ENCODE measurements at regions not wholly inside any gene's neighbourhood (a gene's known extent, or its start where the extent isn't known, plus 50 kb on each side); places are given as distances from the start of the nearest gene placed in this dataset.
"Not testable (repeated sequence)": the region's sequence is repeated elsewhere in the genome, so short reads cannot be mapped to it uniquely, and the experiment has no call there.

DNA sequence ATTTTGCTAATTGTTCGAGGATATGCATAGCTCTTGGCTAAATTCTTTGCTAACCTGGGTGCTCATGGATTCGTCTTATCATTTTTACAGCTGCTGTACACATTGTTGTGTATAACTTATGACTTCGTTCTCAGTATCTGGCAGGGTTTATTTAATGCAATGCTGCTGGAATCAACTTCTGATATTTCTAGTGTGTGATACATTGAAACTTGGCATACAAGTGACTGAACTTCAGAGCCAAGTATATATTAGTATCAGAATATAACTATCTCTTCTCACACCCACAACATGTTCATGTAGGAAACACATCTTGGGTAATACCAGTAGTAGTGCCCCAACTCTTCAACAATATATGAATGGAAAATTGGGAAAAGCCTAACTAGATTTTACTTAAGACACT, 764.2 kb downstream of the TENT5A start:
- no peak for DNase-seq
- intact Hi-C loops (cut with DNase I; ENCODE audit: low total_unique reads), result no loop called here
- Histone ChIP-seq H3K4me3 (no peak overlapping the region), H3K27ac (no peak overlapping the region), H3K9me3 (no peaks in the 10 kb centered on the region), H3K27me3 (no peaks in the 10 kb centered on the region), H3K4me1 (no peaks in the 10 kb centered on the region), H3K36me3 (no peaks in the 10 kb centered on the region)
- in situ Hi-C loops (cut with MboI; ENCODE audit: low sequenced_read_pairs in 4 of 4), result no loop called here
- ATAC-seq, result no peak
- TF ChIP-seq POLR2A (IDR thresholded peaks at IDR 0.05), result no peak
- TF ChIP-seq, protein P1, sequence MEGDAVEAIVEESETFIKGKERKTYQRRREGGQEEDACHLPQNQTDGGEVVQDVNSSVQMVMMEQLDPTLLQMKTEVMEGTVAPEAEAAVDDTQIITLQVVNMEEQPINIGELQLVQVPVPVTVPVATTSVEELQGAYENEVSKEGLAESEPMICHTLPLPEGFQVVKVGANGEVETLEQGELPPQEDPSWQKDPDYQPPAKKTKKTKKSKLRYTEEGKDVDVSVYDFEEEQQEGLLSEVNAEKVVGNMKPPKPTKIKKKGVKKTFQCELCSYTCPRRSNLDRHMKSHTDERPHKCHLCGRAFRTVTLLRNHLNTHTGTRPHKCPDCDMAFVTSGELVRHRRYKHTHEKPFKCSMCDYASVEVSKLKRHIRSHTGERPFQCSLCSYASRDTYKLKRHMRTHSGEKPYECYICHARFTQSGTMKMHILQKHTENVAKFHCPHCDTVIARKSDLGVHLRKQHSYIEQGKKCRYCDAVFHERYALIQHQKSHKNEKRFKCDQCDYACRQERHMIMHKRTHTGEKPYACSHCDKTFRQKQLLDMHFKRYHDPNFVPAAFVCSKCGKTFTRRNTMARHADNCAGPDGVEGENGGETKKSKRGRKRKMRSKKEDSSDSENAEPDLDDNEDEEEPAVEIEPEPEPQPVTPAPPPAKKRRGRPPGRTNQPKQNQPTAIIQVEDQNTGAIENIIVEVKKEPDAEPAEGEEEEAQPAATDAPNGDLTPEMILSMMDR (IDR thresholded peaks at IDR 0.05 in 4 of 5, conservative IDR thresholded peaks at IDR 0.05 in 1 of 5), result no peak

DNA sequence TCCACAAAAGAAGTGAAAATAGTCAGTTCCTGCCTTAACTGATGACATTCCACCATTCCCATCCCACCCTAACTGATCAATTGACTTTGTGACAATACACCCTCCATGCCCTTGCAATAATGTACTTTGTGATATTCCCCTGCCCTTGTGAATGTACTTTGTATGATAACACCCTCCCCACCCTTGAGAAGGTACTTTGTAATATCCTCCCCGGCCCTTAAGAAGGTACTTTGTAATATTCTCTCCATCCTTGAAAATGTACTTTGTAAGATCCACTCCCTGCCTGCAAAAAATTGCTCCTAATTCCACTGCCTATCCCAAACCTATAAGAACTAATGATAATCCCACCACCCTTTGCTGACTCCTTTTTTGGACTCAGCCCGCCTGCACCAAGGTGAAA, 771.3 kb downstream of the TENT5A start:
- H3K27me3 ChIP-seq; H3K4me1 ChIP-seq; in situ Hi-C loops (cut with MboI; ENCODE audit: low sequenced_read_pairs in 4 of 4); H3K27ac ChIP-seq; H3K9me3 ChIP-seq; ATAC-seq; H3K36me3 ChIP-seq; intact Hi-C loops (cut with DNase I; ENCODE audit: low total_unique reads); DNase-seq; H3K4me3 ChIP-seq: not testable (repeated sequence)

DNA sequence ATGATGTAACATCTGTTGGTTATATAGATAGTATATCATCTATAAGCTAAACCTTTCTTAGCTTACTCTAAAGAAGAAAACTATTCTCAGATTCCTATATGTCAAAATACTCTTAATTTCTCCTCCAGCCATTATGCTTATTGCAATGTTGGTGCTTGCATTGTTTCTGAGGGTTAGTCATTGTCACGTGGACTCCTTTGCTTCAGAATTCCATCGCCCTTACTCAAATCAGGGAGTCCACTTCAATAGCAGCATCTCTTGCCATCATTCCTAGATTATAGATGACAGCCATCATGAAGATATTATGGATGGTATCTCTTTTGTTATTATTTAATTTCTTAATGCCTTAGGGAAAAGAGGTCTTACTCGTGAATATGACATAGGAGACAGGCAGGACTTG, 776.1 kb downstream of the TENT5A start:
- TF ChIP-seq, protein P1 (IDR thresholded peaks at IDR 0.05 in 4 of 5, conservative IDR thresholded peaks at IDR 0.05 in 1 of 5), result no peak
- no peak for TF ChIP-seq POLR2A (IDR thresholded peaks at IDR 0.05)
- DNase-seq (no peak), ATAC-seq (no peak)
- Histone ChIP-seq H3K36me3 (no peaks in the 10 kb centered on the region), H3K4me1 (no peaks in the 10 kb centered on the region), H3K9me3 (no peaks in the 10 kb centered on the region), H3K27ac (no peak overlapping the region), H3K27me3 (no peaks in the 10 kb centered on the region), H3K4me3 (no peak overlapping the region)
- in situ Hi-C loops (cut with MboI; ENCODE audit: low sequenced_read_pairs in 4 of 4) (no loop called here), intact Hi-C loops (cut with DNase I; ENCODE audit: low total_unique reads) (no loop called here)

DNA sequence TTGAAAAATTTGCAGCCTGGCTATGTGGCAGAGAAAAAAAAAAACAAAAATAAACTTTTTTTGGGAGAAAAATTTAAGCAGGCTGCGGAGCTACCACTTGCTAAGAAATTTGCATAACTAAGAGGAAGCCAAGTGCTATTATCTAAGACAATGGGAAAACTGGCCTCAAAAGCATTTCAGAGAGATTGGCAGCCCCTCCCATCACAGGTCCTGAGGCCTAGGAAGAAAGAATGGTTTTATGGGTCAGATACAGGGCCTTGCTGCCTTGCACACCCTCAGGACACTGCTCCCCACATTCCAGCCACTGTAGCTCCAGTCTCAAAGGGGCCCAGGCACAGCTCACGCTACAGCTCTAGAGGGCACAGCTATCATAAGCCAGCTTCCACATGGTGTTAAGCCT, 777.9 kb downstream of the TENT5A start:
- TF ChIP-seq POLR2A (IDR thresholded peaks at IDR 0.05), result no peak
- TF ChIP-seq, protein P1 (IDR thresholded peaks at IDR 0.05 in 4 of 5, conservative IDR thresholded peaks at IDR 0.05 in 1 of 5), result no peak
- in situ Hi-C loops (cut with MboI; ENCODE audit: low sequenced_read_pairs in 4 of 4), result no loop called here
- Histone ChIP-seq H3K4me1 (no peaks in the 10 kb centered on the region), H3K36me3 (no peaks in the 10 kb centered on the region), H3K27me3 (no peaks in the 10 kb centered on the region), H3K27ac (no peak overlapping the region), H3K4me3 (no peak overlapping the region), H3K9me3 (no peaks in the 10 kb centered on the region)
- intact Hi-C loops (cut with DNase I; ENCODE audit: low total_unique reads), result no loop called here
- DNase-seq (no peak), ATAC-seq (no peak)

DNA sequence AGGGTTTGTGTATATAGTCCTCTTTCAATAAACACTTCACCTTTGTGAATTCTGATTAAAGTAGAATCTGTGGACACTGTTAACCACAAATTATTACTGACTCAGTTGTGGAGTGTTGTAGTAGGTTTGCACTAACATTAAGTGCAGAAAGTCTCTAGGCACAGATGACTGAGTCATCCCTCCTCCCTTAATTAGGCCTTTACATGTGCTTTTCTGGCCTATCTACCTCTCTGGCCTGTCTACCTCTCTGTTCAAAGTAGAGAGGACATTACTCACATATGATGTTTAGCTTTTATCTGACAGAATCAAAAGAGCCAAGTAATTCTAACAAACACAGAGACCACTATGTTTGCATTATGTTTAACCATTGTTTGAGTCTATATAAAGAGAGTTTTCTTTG, 783.0 kb downstream of the TENT5A start:
- H3K27me3 ChIP-seq, result no peaks in the 10 kb centered on the region
- intact Hi-C loops (cut with DNase I; ENCODE audit: low total_unique reads) (no loop called here), in situ Hi-C loops (cut with MboI; ENCODE audit: low sequenced_read_pairs in 4 of 4) (no loop called here)
- no peak overlapping the region for H3K27ac ChIP-seq
- H3K4me3 ChIP-seq, result no peak overlapping the region
- TF ChIP-seq, protein P1 (IDR thresholded peaks at IDR 0.05 in 4 of 5, conservative IDR thresholded peaks at IDR 0.05 in 1 of 5), result no peak
- TF ChIP-seq POLR2A (IDR thresholded peaks at IDR 0.05), result no peak
- H3K4me1 ChIP-seq, result no peaks in the 10 kb centered on the region
- no peaks in the 10 kb centered on the region for H3K36me3 ChIP-seq
- ATAC-seq, result no peak
- DNase-seq, result no peak
- H3K9me3 ChIP-seq, result no peaks in the 10 kb centered on the region

Data from gastrocnemius medialis (tissue), 4 donors.